Dermis blood vessel endothelial cell (primary cell): ENCODE measurements at regions not wholly inside any gene's neighbourhood (a gene's known extent, or its start where the extent isn't known, plus 50 kb on each side); places are given as distances from the start of the nearest gene placed in this dataset.

Source experiments
- DNase-seq: peaks from one replicate; pipeline ENCODE4 v3.0.0; 2010

DNA sequence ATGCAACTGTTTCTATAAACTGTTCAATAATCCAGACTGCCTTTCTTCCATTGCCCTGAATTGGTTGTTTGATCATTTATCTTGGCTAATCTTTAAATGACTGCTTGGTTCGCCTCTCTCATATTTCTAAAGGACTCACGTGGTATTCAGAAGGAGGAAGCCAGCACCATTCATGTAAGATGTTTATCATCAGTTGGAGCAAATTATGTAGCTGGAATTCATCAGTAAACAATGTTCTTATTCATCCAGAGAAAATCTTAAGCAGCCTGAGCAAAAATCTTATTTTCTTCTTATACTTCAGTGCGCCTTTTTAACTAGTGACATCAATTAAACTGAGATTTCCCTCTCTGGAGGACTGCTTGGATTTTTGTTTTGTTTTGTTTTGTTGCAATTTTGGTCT, 538.7 kb upstream of the TMEM132C start:
- DNase-seq = no peak

DNA sequence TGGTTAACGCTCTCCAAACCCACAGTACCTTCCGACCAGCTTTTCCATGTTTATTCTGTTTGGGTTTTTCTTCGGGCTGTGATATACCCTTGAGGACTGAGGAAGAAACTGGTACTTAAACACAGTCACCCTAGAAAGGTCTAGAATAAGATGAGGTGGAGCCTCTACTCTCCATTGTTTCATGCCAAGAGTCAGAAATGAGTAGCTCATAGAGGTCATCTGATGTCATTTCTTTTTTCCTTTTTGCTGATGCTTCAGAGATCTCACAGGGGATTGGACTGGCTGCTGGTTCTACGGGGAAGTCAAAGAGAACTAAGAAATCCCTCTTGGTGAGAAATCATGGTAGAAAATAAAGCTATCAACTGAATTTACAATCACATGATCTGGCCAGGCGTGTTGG, 538.2 kb upstream of the TMEM132C start:
- no peak for DNase-seq

DNA sequence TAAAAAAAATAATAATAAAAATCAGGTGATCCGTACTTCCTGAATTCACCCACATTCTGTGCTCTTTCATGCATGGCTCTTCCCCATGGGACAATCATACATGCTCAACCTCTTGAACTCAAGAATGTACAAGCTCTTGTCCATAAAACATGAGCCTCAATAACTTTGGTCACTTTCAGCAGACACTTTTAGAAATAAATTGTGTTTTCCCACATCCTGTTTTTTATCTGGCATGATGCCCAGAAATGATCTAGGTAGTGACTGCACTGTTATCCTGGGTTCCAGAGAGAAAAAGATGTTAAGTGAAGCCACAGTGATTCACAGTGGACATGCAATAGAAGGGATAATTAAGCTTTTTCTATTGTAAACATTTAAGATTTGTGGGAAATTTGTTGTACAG, 537.6 kb upstream of the TMEM132C start:
- DNase-seq = no peak

DNA sequence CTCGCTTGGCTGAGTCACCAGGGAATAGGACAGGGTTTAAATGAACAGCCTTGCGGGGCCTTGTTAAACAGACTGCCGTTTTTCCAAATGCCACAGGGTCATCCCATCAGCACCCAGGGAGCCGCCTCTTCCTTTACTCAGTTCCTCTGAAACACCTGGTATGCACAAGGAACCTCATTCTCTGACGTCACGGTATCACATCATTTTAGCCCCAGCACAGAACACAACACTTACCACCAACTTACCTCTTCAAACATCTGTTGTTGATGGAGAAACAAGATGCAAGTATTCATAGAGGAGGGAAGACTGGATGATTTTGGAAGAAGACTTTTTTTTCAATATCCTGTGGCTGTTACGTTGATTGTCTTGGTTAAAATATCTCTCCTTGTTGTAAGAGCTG, 535.3 kb upstream of the TMEM132C start:
- DNase-seq = no peak

DNA sequence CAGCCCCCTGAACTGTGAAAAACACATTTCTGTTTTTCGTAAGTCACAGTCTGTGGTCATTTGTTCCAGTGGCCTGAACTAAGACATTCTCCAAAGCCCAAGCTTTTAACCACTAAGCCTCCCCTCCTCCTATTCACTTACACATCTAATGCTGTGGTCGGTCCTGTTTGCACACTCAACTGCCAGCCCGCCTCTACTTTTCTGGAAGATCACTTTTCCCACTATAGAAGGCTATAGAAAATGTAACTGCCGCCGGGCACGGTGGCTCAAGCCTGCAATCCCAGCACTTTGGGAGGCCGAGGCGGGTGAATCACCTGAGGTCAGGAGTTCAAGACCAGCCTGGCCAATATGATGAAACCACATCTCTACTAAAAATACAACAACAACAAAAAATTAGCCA, 524.7 kb upstream of the TMEM132C start:
- DNase-seq = no peak

DNA sequence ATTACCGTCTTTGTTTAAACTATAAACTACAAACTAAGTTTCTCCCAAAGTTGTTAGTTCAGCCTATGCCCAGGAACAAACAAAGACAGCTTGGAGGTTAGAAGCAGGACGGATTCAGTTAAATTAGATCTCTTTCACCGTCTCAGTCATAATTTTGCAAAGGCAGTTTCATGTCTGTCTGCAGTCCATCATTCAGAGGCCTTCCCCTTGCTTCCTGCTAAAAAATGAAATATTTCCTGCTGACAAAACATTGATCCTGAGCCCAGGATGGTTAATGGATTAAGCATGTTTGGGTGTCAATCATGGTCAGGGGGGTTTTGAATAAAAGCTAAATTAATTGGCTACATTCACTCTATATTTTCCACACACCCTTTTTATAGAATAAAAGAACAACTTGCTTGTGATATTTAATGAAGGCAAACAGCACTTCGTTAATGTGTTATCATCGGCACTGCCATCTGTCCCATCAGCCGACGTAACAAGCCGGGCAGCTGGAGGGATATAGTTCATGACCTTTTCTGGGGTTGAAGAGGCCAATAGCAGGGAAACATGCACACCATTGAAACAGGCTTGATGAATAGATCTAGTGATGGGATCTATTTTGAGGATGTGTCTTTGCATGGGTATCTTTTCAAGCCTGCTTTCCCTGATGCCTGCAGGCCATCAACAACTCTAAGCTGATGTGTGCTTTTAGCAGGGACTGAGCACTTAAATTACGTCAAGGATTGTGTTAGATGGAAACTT, 521.3 kb upstream of the TMEM132C start:
- DNase-seq = no peak

DNA sequence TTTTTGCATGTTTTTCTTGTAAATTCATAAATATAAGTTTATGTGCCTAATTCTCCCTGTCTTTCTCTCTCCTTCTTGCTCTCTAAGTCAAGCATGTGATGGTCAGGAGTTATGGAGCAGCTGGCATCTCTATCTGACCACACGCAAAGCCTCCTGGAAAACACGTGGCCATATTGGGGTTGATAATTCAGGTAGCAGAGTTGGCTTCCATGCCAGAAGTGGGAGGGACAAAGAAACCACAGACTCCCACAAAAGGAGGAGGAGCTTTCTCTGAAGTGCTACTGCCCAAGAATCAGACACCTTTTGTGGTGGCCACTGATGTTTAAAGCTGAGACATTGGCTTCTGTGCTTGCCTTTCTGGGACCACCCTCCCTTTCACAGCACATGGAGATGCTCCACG, 517.6 kb upstream of the TMEM132C start:
- no peak for DNase-seq

DNA sequence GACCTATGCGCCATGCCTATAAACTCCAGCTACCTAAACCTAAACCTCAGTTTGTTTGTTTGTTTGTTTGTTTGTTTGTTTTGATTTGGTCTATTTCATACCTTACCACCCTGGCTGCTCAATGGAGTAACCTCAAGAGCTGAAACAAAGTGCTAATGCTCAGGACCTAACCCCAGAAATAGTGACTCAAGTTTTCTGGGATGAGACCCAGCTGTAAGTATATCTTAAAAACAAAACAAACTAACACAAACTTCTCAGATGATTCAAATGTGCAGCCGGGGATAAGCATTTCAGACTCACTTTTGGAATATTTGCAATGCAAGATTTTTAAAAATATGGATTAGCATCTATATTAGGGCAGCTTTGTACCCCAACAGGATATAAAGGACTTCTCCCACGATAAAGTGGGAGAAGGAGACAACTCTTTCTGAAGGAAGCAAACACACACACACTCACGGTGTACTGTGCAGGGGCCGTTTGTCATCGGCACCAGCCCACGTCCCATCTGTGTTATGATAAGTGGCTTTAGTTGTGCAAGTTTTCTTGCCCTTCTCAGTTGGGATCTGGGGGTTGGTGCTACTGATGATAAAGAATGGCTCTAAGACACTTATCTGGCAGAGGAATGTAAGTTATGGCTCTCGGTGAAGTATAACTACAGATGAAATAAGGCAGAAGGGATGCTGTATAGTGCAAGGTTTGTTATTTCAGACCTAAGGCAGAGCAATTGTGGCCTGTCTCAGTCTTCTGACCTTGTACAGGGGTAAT, 516.7 kb upstream of the TMEM132C start:
- no peak for DNase-seq

DNA sequence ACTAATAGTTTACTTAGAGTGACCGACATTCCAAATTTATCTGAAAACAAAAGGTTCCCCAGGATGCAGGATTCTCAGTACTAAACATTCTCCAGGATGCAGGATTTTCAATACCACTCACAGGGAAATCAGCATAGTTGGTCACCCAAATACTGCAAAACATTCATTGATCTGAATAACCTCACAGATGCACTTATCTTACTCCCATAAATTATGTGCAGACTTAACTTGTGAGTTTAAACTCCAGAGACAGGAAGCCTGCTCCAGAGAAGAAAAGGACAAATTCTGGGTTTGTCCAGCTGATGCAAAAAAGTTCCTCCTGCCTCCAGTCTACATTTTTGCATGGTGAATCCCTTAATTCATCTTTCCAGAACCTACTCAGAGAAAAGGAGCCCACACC, 514.2 kb upstream of the TMEM132C start:
- DNase-seq = no peak

DNA sequence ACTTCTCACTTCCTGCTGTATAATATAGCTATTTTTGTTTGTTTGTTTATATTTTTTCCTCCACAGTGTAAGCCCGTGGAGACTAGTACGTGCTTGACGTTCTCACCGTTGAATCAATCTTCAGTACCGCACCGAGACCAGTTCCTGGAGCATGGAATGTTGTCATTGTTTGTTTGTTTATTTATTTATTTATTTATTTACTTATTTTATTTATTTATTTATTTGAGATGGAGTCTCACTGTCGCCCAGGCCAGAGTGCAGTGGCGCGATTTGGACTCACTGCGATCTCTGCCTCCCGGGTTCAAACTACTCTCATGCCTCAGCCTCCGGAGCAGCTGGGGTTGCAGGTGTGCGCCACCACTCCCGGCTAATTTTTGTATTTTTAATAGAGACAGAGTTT, 506.6 kb upstream of the TMEM132C start:
- no peak for DNase-seq

DNA sequence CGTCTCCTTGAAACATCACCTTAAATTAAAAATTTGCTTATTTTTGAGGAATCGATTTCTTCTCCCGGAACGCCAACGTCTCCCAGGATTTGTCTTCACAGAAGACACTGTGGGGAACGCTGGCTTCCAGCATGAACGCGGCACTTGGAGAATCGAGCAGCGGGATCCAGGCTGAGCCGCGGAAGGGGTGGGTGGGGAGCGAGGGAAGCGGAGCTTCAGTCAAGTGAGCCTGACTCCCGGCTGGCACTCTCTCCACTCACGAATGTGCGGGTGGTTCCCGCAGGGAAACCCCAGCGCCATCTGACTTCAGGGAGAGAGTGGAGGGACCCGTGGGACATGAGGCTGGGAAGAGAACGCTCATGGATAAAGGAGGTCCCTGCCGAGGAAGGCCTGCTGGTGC, 506.0 kb upstream of the TMEM132C start:
- DNase-seq = no peak

DNA sequence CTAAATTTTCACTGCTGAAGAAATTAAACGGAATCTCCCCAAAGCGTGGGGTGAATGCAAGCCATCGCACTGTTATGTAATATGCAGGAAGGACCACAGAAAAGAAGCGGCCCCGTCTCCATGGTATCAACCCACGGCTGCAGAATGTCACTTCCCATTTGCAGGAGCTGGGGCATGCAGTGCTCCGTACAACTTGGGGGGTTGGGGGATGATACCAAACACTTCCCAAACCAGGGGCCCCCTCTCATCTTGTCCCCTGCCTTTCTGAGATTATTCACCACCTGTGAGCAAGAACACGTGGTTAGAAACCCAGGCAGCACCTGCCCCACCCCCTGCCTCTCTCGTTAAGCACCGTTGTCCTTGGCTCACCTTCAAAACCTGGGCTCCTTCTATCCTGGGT, 505.1 kb upstream of the TMEM132C start:
- no peak for DNase-seq

DNA sequence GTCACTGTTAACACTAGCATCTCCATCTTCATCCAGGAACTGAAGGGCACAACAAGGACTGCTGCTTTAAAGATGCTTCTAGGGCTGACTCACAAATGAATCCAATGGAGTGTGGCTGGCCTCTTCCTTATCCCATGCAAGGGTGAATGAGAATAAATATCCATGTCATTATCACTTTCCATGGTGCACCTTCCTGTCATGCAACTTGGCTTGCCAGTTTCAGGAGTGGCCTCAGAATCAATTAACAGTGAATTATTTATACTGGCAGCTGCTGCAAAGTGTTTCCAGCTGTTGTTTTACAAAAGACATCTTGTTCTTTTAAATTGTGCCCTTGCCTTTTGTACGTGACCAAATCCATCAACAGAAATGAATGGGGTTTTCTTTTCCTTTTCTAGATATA, 499.3 kb upstream of the TMEM132C start:
- DNase-seq = no peak

DNA sequence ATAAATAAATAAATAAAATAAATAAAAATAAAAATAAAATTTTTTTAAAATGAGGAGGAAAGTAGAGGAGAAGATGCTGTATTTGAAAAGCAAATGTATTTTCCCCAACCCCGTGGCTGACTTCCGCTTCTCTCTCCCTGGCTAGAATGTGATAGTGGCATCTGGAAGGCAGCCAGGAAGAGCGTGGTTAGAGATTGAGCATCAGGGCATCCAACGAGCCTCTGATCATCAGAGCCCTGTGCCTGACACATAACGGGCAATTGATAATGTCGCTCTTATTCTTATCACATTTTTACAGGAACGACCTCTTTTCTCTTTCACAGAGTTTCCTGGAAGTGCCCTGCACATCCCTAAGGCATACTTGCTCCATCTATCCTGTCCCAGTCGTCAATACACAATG, 496.9 kb upstream of the TMEM132C start:
- DNase-seq = no peak

DNA sequence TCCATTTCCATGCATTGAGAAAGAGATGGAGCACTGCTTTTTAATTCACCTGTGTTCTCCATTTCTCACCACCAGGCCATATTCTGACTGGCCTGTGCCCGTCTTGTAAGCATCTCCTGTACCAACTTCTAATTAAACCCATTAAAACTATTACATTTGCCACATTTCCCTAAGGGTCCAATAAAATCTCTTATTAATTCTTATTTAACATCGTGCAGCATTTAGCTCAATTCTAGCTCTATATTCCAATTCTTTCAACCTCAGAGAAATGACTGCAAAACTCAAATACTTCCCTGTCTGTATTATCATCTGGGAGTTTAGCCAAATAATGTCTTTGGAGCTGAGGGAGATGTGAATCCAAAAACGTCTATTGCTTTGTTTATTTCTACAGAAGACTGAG, 495.4 kb upstream of the TMEM132C start:
- DNase-seq = no peak

DNA sequence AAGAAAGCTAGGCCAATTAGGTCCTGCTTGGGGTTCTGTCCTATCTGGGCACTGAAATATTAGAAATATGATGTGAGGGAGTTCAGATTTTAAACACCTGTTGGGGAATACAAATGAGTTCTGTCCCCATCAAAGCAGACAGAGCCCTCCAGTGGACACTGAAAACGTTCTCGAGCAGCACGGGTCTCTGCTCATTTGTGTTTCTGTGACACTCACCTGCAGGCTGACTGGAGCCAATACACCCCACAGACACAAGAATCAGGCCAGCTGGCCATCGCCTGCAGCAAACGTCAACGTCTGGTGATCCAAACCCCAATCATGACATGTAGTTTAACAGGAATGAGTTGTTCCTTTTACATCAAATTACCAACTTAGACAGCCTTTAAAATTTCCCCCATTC, 493.4 kb upstream of the TMEM132C start:
- DNase-seq = no peak

DNA sequence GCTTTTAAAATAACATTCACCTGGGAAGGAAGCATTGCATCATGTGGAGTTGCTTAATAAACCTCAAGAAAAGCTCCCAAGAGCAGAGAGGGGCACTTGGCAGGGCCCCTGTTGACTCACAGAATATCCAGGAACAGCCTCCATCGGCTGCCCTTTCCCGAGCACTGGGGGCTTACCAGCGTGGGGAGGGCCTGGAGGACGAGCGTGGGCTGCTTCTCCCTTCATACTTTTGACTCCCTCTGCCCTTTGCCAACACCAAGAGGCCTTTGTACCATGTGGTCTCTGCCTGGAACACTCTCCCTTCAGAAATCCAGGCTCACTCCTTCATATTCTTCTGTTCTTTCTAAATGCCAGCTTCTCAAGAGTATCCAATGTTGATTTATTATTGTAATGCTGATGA, 492.1 kb upstream of the TMEM132C start:
- no peak for DNase-seq

DNA sequence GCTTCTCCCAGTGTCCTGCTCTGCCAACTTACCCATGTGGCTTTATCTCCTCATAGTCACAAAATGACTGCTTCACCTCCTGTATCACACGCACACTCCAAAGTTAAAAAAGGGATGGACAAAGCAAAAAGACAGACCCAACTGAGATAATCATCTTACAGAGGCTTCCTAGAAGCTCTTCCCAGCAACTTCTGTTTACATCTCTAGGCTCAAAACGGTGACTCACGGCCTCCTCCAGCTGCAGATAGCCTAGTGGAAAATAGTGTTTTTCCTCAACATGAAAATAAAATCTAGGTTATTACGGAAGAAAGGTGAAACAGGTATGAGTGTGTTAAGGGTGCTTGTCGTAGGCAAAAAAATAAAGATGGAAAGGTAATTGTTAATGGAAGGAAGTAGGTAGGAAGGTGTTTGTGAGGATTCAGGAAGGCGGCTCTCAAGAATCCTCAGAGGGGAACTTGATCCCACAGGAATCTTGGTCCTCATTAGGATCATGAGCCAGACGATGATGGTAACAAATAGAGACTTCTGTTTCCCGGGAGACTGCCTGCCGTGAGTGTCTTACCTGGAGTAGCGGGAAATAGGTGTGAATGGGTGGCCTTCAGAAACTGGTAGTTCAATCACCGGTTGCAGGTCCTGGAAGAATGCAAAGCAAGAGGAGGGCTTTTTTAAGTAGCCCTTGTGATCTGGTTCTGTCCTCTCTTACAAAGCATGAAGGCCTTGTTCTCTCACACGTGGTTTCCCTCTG, 487.5 kb upstream of the TMEM132C start:
- no peak for DNase-seq

DNA sequence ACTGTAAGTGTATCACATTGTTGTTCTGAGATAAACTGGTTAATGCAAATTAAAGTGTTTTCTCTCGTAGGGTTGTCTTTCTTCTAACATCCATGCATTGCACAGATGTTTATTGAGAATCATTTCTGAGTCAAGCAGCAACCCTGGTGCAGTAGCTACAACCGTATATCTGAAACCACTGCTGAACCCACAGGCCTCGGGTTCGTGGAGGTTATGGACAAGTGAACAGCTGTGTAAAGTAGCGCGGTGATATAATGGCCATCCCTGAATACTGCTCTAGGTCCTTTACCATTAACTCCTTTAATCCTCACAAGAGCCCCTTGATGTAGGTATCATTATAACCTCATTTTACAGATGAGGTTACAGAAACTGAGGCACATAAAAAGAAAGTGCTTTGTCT, 486.1 kb upstream of the TMEM132C start:
- DNase-seq = no peak

DNA sequence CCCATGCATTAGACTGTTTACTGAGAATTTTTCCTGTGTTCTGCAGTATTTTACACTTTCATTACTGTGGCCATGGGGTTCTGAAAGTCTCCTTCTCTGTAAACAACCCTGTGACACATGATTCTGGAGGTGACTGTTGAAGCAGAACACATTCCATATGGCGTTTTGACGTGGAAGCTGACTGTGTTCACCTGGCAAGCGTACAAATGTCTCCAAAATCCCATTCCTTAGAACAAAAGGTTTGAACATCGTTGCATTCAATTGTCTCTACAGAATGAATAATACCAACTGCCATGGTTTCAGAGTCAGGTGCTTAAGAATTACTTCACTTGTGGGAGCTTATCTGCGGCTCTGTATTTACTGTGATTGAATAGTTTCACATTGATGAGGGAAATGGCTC, 485.6 kb upstream of the TMEM132C start:
- DNase-seq = no peak

DNA sequence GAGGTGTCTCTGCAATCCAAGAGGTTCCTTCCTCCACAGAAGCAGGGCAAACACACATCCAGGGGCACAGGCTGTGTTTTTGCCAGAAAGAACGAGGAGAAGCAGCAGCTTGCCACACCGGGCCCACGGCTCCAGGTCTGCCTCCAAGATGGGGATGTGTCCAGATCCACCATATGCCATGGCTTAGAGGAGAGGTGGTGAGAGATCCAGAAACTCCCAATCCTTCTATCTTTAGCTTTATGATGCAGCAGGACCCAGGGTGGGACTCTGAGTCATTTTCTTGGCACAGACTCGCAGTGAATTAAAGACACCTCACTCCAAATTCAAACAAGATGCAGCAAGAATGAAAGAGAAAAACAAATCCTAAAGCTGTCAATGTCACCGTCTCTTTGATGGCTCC, 481.4 kb upstream of the TMEM132C start:
- no peak for DNase-seq

DNA sequence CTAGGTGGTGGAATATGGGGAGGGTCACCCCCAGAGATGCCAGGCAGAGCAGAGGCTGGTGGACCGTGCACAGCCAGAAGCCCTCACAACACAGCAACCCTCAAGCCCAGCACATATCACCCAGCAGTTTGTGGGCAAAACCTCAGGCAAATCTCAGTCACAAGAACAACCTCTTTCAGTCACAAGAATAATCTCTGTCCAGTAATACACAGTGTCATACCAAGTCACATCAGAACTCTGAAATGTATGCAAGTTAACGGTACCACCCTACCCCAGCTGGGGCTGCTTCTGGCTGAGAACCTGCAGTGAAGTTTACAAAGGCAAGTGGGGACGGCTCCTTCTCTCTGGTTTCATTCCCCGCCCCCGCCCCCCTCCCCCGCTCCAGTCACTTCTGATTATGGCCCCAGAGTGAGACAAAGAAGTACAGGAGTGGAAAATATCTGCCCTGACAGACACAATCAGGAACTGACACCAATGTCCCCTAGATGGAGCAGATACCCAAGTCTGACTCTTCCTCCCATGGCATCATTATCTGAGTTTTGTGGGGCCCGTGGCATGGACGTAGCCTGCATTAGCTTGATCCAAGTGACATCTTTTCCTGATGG, 480.9 kb upstream of the TMEM132C start:
- no peak for DNase-seq

DNA sequence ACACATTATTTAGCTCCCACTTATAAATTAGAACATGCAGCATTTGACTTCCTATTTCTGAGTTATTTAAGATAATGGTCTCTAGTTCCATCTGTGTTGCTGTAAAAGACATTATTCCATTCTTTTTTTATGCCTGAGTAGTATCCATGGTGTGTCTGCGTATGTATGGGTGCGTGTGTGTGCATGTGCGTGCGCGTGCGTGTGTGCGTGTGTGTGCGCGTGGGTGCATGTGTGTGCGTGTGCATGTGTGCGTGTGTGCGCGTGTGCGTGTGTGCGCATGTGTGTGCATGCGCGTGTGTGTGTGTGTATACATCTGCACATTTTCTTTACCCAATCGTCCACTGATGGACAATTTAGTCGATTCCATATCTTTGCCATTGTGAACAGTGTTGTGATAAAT, 479.4 kb upstream of the TMEM132C start:
- DNase-seq = no peak

DNA sequence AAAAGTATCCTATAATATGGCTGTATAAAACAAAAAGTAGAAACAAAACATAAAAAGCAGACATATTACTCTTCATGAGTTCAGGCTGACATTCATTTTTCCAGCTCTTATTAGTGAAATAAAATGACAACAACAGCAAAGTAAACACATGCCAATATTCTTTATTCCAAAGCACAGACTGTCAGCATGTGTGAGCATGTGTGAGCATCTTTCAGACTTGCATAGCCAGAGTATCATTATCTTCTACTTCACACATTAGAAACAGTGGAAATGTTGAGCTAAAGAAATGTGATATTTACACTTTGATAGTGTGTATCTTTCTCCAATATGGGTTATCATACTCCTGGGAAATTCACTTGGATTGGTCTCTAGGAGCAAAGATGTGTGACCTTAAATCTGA, 476.6 kb upstream of the TMEM132C start:
- no peak for DNase-seq
